HG03108 (cell line): ENCODE measurements at regions not wholly inside any gene's neighbourhood (a gene's known extent, or its start where the extent isn't known, plus 50 kb on each side); places are given as distances from the start of the nearest gene placed in this dataset.

Source experiments
- ATAC-seq: cut with Tn5 transposase; IDR thresholded peaks from one replicate; pipeline ENCODE4 v1.9.1; 2021; ENCODE audit warnings: moderate library complexity; ENCODE audit not compliant: unreplicated experiment

GRCh38 chr5:3883040-3883439 lies 287.4 kb downstream of the IRX1 start:
- no peak for ATAC-seq

- ATAC-seq = no peak
Measured at GRCh38 chr5:3886524-3887451, 291.2 kb downstream of the IRX1 start.

GRCh38 chr5:3888310-3888709 lies 292.7 kb downstream of the IRX1 start:
- ATAC-seq = no peak

- ATAC-seq = no peak
Measured at GRCh38 chr5:3889412-3890142, 293.9 kb downstream of the IRX1 start.

GRCh38 chr5:3891113-3891512 lies 295.5 kb downstream of the IRX1 start:
- ATAC-seq = no peak

GRCh38 chr5:3893527-3893926 lies 297.9 kb downstream of the IRX1 start:
- no peak for ATAC-seq

GRCh38 chr5:3893975-3894374 lies 298.3 kb downstream of the IRX1 start:
- ATAC-seq = no peak

GRCh38 chr5:3896098-3896497 lies 300.5 kb downstream of the IRX1 start:
- no peak for ATAC-seq

- no peak for ATAC-seq
Measured at GRCh38 chr5:3899093-3899492, 303.5 kb downstream of the IRX1 start.

GRCh38 chr5:3904584-3904983 lies 309.0 kb downstream of the IRX1 start:
- ATAC-seq = no peak

- ATAC-seq = no peak
Measured at GRCh38 chr5:3905031-3905430, 309.4 kb downstream of the IRX1 start.

GRCh38 chr5:3905521-3905920 lies 309.9 kb downstream of the IRX1 start:
- ATAC-seq = no peak

GRCh38 chr5:3911111-3911510 lies 315.5 kb downstream of the IRX1 start:
- no peak for ATAC-seq

GRCh38 chr5:3911773-3912172 lies 316.1 kb downstream of the IRX1 start:
- no peak for ATAC-seq

GRCh38 chr5:3912790-3913189 lies 317.2 kb downstream of the IRX1 start:
- no peak for ATAC-seq

GRCh38 chr5:3913279-3913678 lies 317.6 kb downstream of the IRX1 start:
- no peak for ATAC-seq

- ATAC-seq = no peak
Measured at GRCh38 chr5:3925022-3925421, 329.4 kb downstream of the IRX1 start.

- no peak for ATAC-seq
Measured at GRCh38 chr5:3925935-3926334, 330.3 kb downstream of the IRX1 start.

GRCh38 chr5:3929799-3930198 lies 334.2 kb downstream of the IRX1 start:
- ATAC-seq = no peak

- no peak for ATAC-seq
Measured at GRCh38 chr5:3931976-3932375, 336.3 kb downstream of the IRX1 start.

- ATAC-seq = no peak
Measured at GRCh38 chr5:3933536-3933935, 337.9 kb downstream of the IRX1 start.

GRCh38 chr5:3933966-3934365 lies 338.3 kb downstream of the IRX1 start:
- no peak for ATAC-seq
